ENCODE measurements at regions not wholly inside any gene's neighbourhood (a gene's known extent, or its start where the extent isn't known, plus 50 kb on each side); places are given as distances from the start of the nearest gene placed in this dataset.
"Not testable (repeated sequence)": the region's sequence is repeated elsewhere in the genome, so short reads cannot be mapped to it uniquely, and the experiment has no call there.

DNA sequence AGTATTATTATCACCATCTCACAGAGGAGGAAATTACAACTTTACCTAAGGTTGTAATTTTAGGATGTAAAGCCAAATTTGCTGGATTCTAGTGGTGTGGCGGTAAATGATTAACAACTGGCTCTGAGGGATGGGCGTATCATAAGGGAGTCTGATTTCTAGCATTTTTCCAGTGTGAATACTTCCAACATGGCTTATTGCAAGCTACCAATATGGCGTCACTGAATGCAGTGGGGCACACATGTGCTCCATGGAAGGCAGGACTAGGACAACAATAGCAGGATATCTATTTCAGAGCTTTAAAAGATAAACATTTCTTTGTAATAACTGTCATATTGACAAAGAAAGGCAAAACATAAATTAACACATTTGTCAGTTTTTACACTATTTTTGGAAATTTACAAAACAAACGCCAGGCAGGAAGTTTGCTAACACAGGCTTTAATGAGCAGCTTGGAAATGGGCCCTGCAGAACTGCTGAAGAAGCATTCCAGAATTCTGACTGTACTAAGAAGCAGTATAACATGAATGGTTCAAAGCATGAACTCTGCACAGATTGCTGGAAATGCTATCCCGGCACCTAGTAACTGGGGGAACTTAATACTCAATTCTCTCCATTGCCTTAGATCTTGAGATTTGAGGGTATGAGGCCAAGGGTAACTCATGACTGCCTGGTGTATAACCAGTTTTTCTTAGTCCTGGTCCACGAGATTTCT is 439.3 kb upstream of the MAP2 start:
- peak overlapping the region; percentile 70 for H3K27ac ChIP-seq
- TF ChIP-seq, protein P1, sequence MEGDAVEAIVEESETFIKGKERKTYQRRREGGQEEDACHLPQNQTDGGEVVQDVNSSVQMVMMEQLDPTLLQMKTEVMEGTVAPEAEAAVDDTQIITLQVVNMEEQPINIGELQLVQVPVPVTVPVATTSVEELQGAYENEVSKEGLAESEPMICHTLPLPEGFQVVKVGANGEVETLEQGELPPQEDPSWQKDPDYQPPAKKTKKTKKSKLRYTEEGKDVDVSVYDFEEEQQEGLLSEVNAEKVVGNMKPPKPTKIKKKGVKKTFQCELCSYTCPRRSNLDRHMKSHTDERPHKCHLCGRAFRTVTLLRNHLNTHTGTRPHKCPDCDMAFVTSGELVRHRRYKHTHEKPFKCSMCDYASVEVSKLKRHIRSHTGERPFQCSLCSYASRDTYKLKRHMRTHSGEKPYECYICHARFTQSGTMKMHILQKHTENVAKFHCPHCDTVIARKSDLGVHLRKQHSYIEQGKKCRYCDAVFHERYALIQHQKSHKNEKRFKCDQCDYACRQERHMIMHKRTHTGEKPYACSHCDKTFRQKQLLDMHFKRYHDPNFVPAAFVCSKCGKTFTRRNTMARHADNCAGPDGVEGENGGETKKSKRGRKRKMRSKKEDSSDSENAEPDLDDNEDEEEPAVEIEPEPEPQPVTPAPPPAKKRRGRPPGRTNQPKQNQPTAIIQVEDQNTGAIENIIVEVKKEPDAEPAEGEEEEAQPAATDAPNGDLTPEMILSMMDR (conservative IDR thresholded peaks at IDR 0.05): no peak

DNA sequence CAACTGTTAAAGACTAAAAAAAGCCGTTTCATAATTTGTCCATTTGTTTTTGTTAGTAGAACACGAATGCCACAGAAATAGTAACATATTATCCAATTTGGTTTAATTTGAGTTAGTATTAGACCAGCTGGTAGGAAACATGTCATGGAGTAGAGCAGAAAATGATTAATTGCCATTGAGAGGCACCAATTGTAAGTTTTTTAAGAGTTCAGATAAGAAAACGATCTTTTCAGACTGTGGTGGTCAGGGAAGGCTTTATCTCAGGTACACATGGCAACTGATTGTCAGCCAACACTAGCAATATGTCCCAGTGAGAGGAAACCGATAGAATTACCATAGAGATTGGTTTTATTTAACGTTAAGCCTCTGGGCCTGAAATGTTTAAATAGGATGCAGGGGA is 438.2 kb upstream of the MAP2 start:
- TF ChIP-seq, protein P1 (conservative IDR thresholded peaks at IDR 0.05): no peak
- no peak overlapping the region for H3K27ac ChIP-seq

DNA sequence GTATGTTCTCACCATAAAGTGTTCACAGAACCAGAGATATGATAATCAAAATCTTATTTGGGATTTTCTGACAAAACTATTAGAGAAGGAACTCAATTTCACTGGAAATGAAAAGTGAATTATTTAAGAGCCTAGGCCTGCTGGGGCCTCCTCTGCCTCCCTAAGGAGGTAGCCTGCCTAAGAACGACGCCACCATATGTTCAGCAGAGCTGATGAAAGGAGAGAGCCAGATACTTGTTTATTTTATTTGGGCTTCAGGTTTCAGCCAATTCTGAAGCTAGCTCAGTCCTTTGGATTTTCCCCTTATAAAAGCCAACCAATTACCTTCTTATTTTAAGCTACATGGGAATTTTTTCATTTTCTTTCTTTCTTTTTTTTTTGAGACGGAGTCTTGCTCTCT is 433.1 kb upstream of the MAP2 start:
- H3K27ac ChIP-seq: no peak overlapping the region
- TF ChIP-seq, protein P1 (conservative IDR thresholded peaks at IDR 0.05): no peak

- H3K27ac ChIP-seq: no peak overlapping the region; the same call in 1 of the 2 replicates
- TF ChIP-seq, protein P1 (conservative IDR thresholded peaks at IDR 0.05): no peak
Measured at GRCh38 chr2:208999911-209000310, 423.9 kb upstream of the MAP2 start.

- no peak overlapping the region for H3K27ac ChIP-seq
- TF ChIP-seq, protein P1 (conservative IDR thresholded peaks at IDR 0.05): no peak
Measured at GRCh38 chr2:209002054-209002453, 421.8 kb upstream of the MAP2 start.

GRCh38 chr2:209005371-209005770 is 418.5 kb upstream of the MAP2 start:
- TF ChIP-seq, protein P1 (conservative IDR thresholded peaks at IDR 0.05): no peak
- no peak overlapping the region for H3K27ac ChIP-seq

DNA sequence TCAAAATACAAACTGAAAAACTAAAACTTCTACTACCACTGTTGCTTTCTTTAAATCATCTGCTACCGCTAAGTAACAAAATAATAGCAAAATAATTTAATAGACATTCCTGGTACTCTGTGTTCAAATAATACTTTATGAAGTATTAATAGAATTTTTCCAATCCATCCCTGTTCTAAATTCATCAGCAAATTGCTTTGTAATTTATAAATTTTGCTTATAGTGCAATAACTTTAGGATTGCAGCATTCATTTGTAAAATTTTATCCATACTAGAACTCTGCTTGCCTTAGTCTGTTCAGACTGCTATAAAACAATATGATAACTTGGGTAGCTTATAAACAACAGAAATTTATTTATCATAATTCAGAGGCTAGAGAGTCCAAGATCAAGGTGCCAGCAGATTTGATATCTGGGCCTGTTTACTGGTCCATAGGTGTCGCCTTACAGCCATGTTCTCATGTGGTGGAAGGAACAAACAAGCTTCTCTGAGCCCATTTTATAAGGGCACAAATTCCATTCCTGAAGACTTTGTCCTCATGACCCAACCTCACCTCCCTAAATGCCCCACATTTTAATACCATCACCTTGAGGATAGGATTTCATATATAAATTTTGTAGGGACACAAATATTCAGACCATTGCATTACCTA is 415.1 kb upstream of the MAP2 start:
- TF ChIP-seq, protein P1 (conservative IDR thresholded peaks at IDR 0.05): no peak
- no peak overlapping the region for H3K27ac ChIP-seq

GRCh38 chr2:209018633-209019032 is 405.2 kb upstream of the MAP2 start:
- H3K27ac ChIP-seq: not testable (repeated sequence)

All from VCaP (cell line).